Right ventricle myocardium inferior (tissue), 1 donor: ENCODE measurements at regions not wholly inside any gene's neighbourhood (a gene's known extent, or its start where the extent isn't known, plus 50 kb on each side); places are given as distances from the start of the nearest gene placed in this dataset.

Experiments used
- ATAC-seq: fragments of 200-7000 bp; cut with Tn5 transposase; one replicate; pipeline ENCODE4 v1.9.1; 2020; ENCODE audit warnings: mild to moderate bottlenecking, moderate library complexity
- DNase-seq: peaks from one replicate; pipeline ENCODE4 v3.0.0; 2021; ENCODE audit errors: missing footprints
- intact Hi-C: fragments of 100-400 bp; cut with DNase I; formaldehyde crosslinking; loops from one replicate; pipeline ENCODE4 v1.11.0; 2022
- donor health status: DM: no; HTN: yes; CAD: no; lungs with severe emphysema.

DNA sequence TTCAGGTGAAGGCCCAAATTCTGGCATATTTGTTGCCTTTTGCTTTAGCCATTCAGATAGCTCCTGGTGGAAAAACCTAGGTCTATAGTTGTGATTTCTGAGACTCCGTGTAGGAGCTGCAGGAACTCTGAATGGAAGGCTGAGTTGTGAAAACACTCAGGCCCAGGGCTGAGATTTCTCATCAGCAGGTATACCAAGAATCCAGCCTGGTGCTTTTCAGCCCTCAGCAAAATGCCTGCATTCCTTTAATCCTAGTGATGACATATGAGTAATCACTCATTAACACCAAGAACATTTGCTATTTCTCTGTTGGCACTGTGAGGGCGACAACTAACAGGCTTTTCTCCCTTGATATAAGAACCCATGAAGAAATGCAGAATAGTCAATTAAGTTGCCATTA, 546.1 kb upstream of the MAN1A1 start:
- ATAC-seq: no peak
- intact Hi-C loops: no loop called here
- DNase-seq: no peak

DNA sequence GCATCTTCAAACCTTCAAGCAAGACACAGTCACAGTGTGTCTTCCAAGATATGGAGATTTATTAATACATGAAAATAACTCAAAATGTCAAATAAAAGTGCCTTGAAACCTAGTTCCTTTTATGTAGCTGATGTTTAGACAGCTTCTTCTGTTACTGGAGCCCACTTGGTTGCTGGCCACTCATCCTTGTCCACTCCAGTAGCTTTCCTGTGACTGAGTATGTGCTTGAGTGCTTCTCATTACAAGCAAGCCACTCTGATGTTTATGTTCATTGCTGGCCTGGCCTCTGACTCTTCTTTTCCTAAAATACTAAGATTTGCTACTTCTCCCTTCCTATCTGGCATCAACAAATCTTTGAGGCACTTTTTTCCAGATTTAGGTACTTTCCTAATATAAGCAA, 545.2 kb upstream of the MAN1A1 start:
- intact Hi-C loops: no loop called here
- no peak for ATAC-seq
- DNase-seq: no peak

DNA sequence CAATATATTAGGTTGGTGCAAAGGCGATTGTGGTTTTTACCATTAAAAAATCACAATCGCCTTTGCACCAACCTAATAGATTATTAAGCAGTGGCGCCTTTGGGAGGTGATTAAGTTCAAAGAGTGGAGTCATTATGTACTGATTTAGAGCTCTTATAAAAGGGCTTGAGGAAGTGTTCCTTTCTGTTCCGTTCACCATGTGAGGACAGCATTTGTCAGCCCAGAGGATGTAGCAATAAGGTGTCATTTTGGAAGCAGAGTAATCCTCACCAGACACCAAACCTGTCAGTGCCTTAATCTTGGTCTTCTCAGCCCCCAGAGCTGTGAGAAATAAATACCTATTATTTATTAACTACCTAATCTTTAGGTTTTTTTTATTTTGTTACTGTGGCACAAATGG, 542.1 kb upstream of the MAN1A1 start:
- no peak for DNase-seq
- ATAC-seq: no peak
- intact Hi-C loops: no loop called here

DNA sequence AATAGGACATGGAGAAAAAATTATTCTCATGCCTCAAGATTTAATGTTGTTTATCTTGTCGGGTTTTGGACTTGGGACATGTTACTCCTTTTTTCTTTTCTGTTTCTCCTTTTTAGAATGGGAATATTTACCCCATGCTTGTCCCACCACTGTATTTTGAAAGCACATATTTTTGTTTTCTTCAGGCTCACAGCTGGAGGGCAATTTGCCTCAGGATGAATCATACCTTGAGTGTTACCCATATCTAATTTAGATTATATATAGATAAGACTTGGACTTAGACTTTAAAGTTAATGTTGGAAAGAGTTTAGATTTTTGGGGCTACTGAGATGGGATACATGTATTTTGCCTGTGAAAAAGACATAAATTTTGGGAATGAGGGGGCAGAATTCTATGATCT, 541.6 kb upstream of the MAN1A1 start:
- intact Hi-C loops: no loop called here
- DNase-seq (no peak), ATAC-seq (no peak)

DNA sequence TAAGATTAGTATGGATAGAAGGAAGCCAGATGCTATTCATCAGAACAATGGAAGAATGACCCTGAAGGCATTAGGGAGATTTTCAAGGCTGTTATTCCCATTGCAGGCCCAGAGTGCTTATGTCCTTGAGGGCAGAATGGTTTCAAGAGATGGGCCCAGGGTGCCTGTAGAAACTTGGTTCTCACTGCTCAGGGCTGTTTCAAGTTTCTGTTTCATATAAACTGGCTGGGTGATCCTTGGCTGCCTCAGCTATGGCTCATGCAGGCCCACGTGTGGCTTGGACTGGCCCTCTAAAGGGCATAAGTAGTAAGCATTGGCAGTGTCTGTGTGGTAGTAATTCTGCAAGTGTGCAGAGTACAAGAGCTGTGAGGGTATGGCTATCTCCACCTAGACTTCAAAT, 540.9 kb upstream of the MAN1A1 start:
- no peak for DNase-seq
- no peak for ATAC-seq
- intact Hi-C loops: no loop called here

DNA sequence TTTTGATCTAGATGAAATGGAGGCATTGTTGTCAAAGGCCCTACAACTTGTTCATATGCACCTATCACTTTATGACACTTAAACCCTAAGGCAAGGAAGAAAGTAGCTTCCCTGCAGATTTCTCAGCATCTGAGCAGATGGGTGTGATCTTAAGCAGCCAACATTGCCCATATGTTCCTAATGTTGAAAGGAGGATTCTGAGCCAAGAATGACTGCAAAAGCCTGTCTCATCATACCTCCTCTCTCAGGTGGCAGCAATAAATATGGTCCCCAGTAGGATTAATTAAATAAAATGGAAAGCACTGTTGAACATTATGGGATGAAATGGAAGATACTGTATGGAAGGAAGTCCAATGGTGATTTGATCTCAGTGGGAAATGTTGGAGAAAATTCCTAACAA, 538.1 kb upstream of the MAN1A1 start:
- intact Hi-C loops: no loop called here
- ATAC-seq: no peak
- DNase-seq: no peak

DNA sequence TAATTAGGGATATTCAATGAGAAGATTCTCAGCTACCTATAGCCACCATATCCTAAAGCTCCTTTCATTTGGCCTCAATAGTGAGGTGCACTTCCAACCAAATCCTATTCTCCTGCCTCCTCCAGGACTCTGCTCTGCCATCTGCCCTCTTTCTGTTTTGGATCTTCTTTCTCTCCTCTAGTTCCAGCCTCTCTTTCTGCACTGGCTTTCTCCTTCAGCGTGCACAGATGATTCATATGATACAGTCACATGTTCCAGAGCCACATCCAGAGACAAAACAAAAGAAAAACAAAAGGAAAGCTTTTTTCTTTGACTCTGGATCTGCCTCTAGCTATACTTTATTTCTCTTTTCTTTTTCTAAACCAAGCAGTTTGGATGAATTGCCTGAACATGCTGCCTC, 531.9 kb upstream of the MAN1A1 start:
- ATAC-seq (no peak), DNase-seq (no peak)
- intact Hi-C loops: no loop called here

DNA sequence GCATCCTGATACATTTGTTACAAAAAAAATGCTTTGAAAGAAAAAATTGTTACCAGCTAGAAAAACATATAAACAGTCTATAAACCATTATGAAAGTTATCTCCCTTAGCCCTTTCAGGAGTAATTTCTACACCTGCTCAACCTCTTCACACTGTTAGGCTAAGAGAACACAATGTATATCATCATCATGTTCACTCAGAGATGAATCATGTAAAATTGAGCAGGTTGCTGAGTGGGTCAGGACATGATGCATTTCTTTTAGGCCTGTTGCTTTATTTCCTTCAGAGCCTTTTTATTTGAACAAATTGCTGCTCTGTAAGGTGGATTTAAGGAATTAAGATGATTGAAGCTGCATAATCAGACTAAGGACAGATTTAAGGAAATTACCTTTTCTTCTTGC, 531.3 kb upstream of the MAN1A1 start:
- no peak for ATAC-seq
- DNase-seq: no peak
- intact Hi-C loops: no loop called here

DNA sequence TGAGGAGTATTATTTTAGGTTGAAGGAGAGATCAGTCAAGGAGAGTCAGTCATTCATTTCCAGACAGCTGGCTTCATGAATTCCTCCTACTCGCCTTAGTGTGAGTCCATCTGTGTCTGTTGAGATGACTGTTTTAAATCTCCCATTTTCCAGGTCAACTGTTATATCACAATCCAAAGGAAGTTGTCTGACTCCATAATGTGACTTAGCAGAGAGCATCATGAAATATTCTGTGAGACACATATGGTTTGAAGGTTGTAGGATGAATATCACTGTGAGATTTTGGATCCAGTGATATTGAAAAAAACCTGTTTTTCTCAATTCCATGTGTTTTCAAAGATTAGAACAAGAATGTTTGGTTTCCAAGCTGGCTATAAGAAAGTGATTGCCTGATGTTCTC, 530.2 kb upstream of the MAN1A1 start:
- ATAC-seq (no peak), DNase-seq (no peak)
- intact Hi-C loops: no loop called here

DNA sequence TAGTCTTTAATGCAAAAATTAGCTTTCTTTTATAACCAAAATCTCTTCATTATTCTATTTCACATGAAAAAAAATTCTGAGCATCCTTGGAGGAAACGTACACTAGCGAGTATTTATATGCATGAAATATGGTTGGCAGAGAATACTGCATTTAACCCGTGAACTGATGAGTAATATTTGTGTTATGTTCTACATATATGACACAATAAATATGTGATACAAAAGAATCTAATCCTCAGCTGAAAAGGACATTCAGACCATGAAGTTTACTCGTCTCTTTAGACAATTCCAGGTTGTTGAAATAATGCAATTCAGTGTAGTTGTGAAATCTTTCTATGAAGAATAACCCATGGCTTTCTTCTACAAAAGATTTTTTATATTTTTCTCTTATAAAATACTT, 524.8 kb upstream of the MAN1A1 start:
- intact Hi-C loops: no loop called here
- no peak for DNase-seq
- ATAC-seq: no peak

DNA sequence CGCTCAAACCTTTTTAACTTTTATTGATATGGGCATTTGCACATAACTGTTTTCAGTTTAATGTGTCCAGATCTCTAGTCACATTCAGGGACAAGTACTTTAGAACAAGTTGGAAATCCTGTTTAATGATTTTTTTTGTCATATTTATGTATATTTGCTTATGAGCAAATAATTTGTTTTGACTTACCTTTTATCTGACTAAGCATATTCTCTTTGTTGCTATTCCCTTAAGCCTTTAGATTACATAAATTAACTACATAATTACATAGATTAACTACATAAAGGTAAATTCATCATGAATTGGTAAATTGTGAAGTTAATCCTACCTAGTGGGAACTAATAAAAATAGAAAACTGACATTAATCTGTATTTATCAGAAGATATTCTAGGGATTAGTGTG, 523.5 kb upstream of the MAN1A1 start:
- no peak for DNase-seq
- intact Hi-C loops: no loop called here
- no peak for ATAC-seq

DNA sequence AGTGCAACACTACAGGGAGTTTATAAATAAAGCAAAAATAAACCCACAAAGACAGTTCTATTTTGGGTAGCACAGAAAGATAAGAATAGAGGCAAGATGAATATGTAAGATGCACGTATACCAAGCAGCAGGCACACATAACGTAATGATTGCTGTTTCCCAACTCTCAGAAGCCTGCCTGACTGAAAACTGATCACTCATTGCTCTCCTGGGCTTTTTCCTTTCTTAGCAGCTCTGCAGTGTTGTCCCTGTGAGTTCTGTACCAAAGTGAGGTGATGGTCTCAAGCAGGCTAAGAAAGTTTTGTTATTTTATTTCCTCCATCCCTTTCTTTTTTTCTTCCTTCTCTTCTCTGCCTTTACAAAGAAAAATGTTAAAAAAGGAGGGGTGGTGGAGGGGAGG, 522.0 kb upstream of the MAN1A1 start:
- intact Hi-C loops: no loop called here
- ATAC-seq: no peak
- DNase-seq: no peak

DNA sequence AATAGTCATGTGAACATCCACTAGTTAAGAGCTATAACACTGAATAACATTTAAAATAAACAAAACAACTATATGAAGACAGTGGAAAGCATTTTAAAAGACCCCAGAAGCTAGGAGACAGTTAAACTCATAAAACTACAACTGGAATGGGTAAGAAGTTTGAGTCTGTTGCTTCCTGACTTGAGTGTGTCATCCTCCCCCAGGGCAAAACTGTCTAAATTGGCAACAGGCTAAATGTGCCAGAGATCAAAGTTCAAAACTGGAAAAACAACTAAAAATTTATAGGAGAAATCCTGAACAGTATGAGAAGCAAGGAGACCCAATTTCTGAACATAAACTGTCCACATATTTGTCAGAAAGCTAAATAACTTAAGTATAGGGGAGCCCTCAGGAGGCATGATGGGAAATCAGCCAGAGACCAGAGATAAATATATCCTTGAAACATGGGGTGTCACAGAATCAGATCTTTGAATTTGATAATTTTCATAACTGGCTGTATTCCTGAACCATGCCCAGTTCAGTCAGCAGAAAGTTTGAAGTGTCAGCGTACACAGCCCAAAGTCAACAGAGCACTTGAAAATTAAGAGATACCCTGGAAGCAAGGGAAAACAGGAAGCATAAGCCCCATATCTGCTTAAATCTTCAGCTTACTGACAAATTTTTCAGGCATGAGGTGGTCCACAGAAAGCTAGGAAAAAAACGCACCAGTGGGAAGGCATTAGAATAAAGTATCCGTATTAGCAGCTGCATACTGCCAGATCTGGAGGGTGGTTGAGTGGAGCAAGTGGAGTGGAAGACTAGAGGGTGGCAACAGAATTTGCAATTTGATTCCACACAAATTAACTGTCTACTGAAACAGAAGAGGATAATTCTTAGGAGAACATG, 516.1 kb upstream of the MAN1A1 start:
- ATAC-seq (no peak), DNase-seq (no peak)
- intact Hi-C loops: no loop called here

DNA sequence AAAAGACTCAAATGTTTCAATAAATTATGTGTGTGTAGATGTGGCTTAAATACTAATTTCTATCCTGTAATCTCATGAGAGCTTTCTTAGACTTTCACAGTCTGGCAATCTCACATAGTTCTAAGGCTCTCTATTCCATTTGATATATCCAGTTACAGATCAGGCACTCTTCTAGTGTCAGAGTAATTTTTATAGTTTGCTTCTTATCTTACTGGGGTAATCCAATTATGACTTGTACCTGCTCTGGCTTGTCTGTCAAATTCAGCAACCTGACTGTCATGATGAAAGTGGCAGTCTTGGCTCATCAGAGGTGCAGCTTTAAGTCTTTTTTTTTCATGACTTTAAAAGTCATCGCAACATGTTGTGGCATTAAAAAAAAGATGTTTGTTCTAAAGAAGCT, 513.2 kb upstream of the MAN1A1 start:
- intact Hi-C loops: no loop called here
- DNase-seq: no peak
- ATAC-seq: no peak

DNA sequence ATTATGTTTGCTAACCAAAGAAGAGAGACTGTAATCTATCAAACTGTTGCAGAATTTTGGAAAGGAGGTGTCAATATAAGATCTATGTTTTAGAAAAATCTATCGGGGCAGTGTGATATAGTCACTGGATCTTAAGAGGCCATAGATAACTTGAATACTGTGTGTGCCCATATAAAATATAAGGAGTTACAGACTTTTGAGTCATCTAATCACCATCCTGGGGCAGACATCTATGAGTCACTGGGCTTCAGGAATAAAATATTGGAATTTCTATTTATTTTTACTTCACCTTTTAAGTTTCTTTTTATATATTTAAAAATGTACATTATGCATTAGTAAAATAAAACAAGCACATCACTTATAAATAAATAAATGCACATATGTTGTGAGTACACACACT, 509.3 kb upstream of the MAN1A1 start:
- DNase-seq: no peak
- no peak for ATAC-seq
- intact Hi-C loops: no loop called here

DNA sequence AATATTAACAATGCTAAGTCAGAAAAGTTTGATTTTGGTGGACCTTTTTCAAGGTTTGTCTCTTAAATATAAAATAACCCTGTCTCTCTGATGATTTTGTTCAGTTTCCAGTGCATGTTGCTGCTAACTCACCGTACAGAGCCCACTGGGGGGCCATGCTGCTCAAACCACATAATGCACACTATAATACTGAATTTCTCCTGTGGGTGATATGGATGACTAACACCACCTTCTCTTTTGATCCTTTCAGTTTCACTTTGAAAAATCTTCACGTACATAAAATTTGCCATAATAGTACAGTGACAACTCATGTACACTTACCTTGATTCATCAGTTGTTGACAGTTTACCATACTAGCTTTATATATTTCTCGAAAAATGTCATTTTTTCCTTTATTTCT, 506.6 kb upstream of the MAN1A1 start:
- DNase-seq: no peak
- no peak for ATAC-seq
- intact Hi-C loops: no loop called here

DNA sequence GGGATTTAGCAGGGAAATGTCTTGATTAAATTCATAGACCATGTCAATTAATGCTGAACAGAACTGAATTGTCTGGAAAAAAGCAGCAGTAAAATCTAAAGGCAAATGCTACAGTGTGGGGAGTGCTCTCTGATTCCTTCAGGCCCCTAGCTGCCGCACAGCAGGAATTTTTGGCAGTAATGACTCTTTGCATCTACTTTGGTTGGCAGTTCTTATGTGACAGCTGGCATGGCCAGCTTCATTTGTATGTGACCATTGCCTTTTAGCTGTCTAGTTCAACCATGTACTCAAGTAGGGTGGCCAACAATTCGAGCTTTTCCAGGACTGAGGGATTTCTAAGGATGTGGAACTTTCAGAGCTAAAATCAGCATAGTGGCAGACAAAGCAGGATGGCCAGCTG, 499.1 kb upstream of the MAN1A1 start:
- ATAC-seq: no peak
- intact Hi-C loops: no loop called here
- DNase-seq: no peak

DNA sequence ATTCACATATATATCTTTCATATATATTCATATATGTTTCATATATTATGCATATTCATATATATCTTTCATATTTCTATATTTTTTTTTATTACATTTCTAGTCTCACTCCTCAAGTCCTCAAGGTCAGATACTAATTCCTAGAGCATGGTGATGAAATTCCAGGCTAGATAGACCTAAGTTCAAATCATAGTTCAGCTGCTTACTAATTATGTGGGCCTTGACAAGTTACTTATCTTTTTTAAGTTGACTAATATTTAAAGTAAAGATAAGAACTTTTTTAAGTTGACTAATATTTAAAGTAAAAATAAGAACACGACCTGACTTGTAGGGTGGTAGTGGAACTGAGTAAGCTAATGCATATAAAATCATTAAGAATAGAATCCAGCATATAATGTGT, 495.6 kb upstream of the MAN1A1 start:
- DNase-seq: no peak
- ATAC-seq: no peak
- intact Hi-C loops: no loop called here

DNA sequence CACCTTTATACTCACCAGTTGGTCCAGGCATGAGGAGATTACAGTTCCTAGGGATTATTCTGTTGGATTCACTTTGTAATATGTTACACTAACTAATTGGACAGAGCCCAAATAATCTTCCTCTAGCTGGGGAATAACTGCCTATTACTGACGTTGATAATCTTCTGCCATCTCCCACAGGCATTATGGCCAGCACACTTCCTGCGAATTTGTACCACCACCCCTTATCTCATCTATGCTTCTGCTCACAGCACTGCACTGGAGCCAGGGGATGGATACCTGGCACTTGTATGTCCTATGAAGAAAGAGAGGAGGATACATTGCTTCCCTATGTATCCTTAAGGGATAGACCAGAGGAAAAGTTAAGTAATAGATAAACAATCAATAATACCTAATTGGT, 494.8 kb upstream of the MAN1A1 start:
- intact Hi-C loops: no loop called here
- DNase-seq (no peak), ATAC-seq (no peak)

DNA sequence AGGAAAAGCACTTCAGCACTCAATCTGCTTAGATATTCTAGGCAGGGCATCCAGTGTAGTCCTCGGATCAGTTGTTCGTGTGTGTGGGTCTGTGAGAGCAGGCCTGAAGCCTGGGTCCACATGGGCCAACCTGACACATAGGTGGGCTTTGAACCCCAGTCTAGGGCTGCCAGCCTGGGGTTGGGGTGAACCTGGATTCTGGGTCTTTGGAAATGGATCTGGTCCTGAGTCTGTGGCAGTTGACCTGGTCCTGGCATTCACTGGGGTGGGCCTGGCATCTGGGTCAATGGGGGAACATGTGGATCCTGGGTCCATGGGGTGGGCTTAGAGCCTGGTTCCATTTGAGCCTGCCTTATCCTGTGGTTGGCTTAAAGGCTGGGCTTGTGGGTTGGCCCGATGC, 492.6 kb upstream of the MAN1A1 start:
- ATAC-seq (no peak), DNase-seq (no peak)
- intact Hi-C loops: no loop called here

DNA sequence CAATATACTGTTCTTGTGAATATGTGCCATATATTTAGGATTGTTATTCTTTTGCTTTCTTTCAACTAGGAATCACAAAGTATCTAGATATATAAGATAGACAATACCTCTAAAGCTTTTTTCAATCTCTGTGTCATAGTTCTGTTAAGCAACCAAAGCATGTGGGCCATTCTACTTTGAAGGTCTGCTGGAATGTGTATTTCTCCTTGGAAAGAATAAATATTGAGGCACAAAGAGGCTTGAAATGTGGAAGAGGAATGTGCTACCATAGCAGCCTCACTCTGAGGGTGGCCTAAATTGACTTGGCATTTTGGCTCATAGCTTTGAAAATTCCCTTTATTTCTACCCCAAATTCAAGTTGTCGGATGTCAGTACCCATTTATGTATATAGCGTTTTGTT, 488.5 kb upstream of the MAN1A1 start:
- no peak for ATAC-seq
- intact Hi-C loops: no loop called here

More for the DNA sequence above, 488.5 kb upstream of the MAN1A1 start:
- no peak for DNase-seq
